Muscle of back (tissue), 3 donors: ENCODE measurements at regions not wholly inside any gene's neighbourhood (a gene's known extent, or its start where the extent isn't known, plus 50 kb on each side); places are given as distances from the start of the nearest gene placed in this dataset.

Experiments used
- DNase-seq, 3 donors: peaks; one replicate each; pipeline versions ENCODE4 v3.0.0 to v3.0.0-alpha.2; 2013

- no peak for DNase-seq
These were observed 122.5 kb upstream of the FOXD3 start for GRCh38 chr1:63199706-63200335.

DNA sequence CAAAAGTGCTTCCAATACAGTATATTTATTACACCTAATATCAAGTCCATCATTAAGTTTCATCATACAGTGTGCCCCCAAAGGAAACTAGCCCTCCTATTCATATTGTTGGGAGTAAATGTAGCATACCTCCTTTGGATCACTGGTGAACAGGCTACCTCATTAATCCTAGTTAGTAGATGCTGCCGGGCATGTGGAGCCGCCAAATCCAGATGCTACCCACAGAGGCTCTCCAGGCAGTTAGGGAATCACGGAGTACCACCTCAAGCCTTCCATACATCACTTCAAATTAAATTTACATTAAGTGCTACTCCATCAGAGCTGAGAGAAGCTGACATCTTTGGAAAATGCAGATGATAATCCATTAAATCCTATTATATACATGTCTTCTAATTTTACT, 121.7 kb upstream of the FOXD3 start:
- no peak for DNase-seq

- no peak for DNase-seq
These were observed 118.7 kb upstream of the FOXD3 start for GRCh38 chr1:63203641-63204040.

- DNase-seq: no peak
These were observed 116.6 kb upstream of the FOXD3 start for GRCh38 chr1:63205776-63206175.

DNA sequence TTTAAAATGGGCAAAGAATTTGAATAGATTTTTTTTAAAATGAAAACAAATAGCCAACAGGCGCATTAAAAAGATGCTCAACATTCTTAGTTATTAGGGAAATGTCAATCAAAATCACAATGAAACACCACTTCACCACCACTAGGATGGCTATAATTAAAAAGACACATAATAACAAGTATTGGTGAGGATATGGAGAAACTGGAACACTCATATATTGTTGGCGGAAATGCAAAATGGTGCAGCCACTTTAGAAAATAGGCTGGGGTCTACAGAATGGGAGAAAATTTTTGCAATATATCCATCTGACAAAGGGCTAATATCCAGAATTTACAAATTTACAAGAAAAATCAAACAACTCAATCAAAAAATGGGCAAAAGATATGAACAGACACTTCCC, 107.8 kb upstream of the FOXD3 start:
- DNase-seq: no peak

DNA sequence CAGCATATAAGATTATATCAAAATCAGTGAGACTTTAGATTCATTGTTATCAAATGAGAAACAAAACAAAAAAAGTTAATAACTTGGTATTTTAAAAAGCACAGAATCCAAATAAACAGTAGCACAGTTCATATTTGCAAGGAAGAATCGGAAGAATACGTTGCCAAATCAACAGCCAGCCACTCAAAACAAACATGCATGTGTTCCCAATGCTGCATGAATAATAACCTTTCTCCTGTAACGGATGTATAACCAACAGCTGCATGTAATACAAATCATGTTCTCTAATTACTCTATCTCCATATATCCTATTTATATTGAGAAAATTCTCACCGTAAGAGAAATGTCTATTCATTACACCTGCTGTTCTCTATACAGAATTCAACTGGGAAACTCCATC, 98.9 kb upstream of the FOXD3 start:
- DNase-seq: peak in 2 of 3 donors; percentile 2 to 24

DNA sequence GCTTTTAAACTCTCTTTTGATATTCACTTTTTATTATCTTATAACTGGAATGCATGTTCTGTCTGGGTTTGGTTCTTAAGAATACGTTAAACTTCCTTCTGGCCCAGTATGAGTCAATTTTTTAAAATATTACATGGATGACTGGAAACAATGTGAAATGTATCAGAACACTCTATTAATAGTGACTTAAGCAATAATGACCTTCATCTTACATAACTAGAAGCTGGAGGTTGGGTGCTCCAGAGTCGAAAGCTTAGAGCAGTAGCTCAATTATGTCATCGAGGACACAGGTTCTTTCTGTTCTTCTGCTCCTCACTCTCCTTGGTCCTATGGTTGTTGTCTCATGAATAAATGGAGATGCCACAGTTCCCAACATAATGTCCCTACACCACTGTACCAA, 91.6 kb upstream of the FOXD3 start:
- DNase-seq: no peak

- DNase-seq: no peak
These were observed 83.6 kb upstream of the FOXD3 start for GRCh38 chr1:63238721-63239120.

DNA sequence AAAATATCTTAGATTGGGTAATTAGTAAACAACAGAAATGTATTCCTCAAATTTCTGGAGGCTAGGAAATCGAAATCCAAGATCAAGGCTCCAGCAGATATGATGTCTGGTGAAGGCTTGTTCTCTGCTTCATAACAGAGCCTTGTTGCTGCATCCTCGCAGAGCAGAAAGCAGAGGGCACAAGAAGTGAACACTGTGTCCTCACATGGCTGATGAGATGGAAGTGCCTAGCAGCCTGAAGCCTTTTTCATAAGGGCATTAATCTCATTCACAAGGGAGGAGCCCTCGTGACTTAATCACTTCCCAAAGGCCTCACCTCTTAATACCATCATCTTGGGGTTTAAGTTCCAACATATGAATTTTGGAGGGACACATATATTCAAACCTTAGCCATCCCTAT, 77.2 kb upstream of the FOXD3 start:
- DNase-seq: no peak

- no peak for DNase-seq
These were observed 74.2 kb upstream of the FOXD3 start for GRCh38 chr1:63248216-63248615.

DNA sequence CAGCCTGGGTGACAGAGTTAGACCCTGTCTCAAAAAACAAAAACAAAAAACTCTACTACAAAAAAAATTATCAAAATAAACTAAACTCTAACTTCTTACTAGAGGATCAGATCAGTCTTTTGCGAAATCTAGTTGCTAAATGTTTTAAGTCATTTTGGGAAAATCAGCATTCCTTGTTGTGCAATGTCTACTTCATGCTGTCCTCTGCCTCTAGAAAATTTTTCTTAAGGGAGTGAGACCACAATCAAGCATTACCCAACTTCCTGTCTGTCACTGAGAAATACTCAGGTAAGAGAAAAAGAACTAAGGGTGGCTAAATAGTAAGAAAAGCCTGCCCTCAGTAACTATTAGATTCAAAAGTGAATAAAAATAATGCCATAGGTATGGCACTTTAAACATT, 67.2 kb upstream of the FOXD3 start:
- DNase-seq: no peak

GRCh38 chr1:63261736-63262458, 60.5 kb upstream of the FOXD3 start:
- peak; percentile 37 to 57 (median 48) for DNase-seq

DNA sequence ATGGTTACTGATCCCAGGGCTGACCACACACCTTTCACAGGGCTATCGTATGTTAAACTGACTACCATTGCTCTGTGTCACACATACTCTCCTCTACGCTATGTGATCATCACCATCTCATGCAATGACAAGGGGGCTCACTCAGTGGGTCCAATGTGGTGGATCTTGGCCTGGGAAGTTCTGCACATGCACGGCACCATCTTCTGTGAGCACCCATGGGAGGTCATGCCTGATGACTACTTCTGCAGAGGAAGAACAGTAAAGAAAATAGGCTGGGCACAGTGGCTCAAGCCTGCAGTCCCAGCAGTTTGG, 60.0 kb upstream of the FOXD3 start:
- no peak for DNase-seq

DNA sequence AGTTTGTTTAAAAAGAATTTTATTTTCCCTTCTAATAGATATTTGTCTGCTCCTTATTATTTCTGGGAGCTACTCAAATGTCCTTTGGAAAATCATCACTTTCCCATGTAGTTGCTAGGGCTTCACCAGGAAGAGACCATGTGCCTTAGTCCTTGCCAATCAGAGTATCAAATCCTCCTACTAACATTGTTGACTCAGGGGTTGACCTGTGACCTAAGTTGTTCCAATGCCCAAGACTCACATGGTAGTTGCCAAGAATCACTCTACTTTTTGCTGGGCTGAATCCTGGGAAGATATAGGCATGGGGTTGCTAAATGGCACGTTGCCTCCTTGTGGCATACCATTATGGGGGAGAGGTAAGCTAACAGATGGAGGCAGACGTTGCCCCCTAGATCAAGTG, 58.2 kb upstream of the FOXD3 start:
- no peak for DNase-seq

GRCh38 chr1:63266857-63267256, 55.5 kb upstream of the FOXD3 start:
- no peak for DNase-seq

GRCh38 chr1:63268876-63269275, 53.5 kb upstream of the FOXD3 start:
- peak in 1 of 3 donors; percentile 18 for DNase-seq

DNA sequence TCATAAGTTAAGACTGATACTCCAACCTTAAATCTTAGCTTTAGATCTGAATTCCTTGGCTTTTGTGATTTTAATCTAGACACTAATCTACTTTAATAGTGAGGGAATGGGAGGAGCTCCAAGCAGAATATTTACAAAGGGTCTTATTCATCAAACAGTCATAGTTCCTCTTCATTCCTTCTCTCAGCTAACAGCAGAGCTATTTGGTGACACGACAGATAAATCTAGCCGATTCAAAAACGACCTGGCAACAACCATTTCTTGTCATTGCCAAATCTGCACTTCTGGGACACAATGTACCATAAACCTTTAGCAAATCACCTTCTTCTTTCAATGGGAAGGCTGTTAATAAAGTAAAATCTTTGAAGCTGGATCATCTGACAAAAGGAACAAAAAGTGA, 52.8 kb upstream of the FOXD3 start:
- DNase-seq: no peak
